K562 (cell line): ENCODE measurements at regions not wholly inside any gene's neighbourhood (a gene's known extent, or its start where the extent isn't known, plus 50 kb on each side); places are given as distances from the start of the nearest gene placed in this dataset.

Experiments used
- ATF6 ChIP-seq: sonication (generic); formaldehyde crosslinking; IDR thresholded peaks from 2 replicates; pipeline ENCODE4 v1.4.0; 2020; ENCODE audit warnings: mild to moderate bottlenecking, missing genetic modification reagents
- FOXA1 ChIP-seq: fragments of 450-650 bp; IDR thresholded peaks from 2 replicates; pipeline ENCODE4 v1.6.1; 2016; ENCODE audit warnings: mild to moderate bottlenecking, borderline replicate concordance
- FOXA3 ChIP-seq, 2 experiments: fragments of 450-650 bp in 1 of 2; sonication (generic) in 1 of 2; formaldehyde crosslinking; IDR thresholded peaks in 1 of 2; conservative IDR thresholded peaks in 1 of 2; 2 replicates each; pipeline versions ENCODE4 v1.4.0 to v1.8.0; 2020 to 2022; ENCODE audit warnings: mild to moderate bottlenecking in 2 of 2, missing genetic modification reagents in 1 of 2
- GTF3C2 ChIP-seq: IDR thresholded peaks from 3 replicates; pipeline ENCODE4 v1.6.1; 2011; ENCODE audit warnings: borderline replicate concordance, mild to moderate bottlenecking, moderate library complexity; ENCODE audit not compliant: insufficient read length; ENCODE audit errors: extremely low read depth
- SMAD3 ChIP-seq: fragments of 450-650 bp; formaldehyde crosslinking; conservative IDR thresholded peaks from 2 replicates; pipeline ENCODE4 v1.4.0; 2020; ENCODE audit warnings: mild to moderate bottlenecking
- SRSF1 ChIP-seq: fragments of 200-400 bp; formaldehyde crosslinking; IDR thresholded peaks from 2 replicates; pipeline ENCODE4 v1.6.1; 2017; ENCODE audit warnings: mild to moderate bottlenecking, low read depth, low read length, moderate library complexity
- SRSF9 ChIP-seq: fragments of 200-400 bp; formaldehyde crosslinking; IDR thresholded peaks from 2 replicates; pipeline ENCODE4 v1.6.1; 2017; ENCODE audit warnings: low read depth, low read length, borderline replicate concordance
- STAG1 ChIP-seq: sonication (generic); formaldehyde crosslinking; IDR thresholded peaks from 2 replicates; pipeline ENCODE4 v1.5.0; 2020; ENCODE audit warnings: missing genetic modification reagents, borderline replicate concordance
- TCF7 ChIP-seq: sonication (generic); IDR thresholded peaks from 2 replicates; pipeline ENCODE4 v1.6.1; 2016; ENCODE audit warnings: antibody characterized with exemption, borderline replicate concordance
- ZBTB1 ChIP-seq: sonication (generic); formaldehyde crosslinking; IDR thresholded peaks from 2 replicates; pipeline ENCODE4 v1.8.1; 2023; ENCODE audit warnings: missing genetic modification reagents, low read depth, mild to moderate bottlenecking, borderline replicate concordance
- ZNF431 ChIP-seq: sonication (generic); formaldehyde crosslinking; IDR thresholded peaks from 2 replicates; pipeline ENCODE4 v1.8.0; 2022; ENCODE audit warnings: mild to moderate bottlenecking, missing genetic modification reagents
- TF ChIP-seq, protein P1 (sequence below): fragments of 450-650 bp; formaldehyde crosslinking; IDR thresholded peaks from 2 replicates; pipeline ENCODE4 v1.4.0; 2022; ENCODE audit warnings: mild to moderate bottlenecking, moderate library complexity

DNA sequence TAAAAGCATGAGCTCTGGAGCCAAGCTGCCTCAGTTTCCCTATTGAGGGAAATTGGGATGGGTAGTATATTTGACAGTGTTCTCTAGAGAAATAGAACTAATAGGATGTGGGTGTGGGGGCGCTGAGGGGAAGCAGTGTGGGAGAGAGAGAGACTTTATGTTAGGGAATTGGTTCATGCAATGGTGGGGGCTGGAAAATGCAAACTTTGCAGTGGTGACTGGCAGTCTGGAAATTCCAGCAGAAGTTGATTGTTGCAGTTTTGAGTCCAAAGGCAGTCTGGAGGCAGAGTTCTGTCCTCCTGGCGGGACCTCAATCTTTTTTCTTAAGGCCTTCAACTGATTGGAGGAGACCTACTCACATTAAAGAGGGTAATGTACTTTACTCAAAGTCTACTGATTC lies 59.4 kb upstream of the SYT13 start (continued):
- TF ChIP-seq GTF3C2 = no peak
- TF ChIP-seq SMAD3 (CRISPR knock-in tag) = no peak
- TF ChIP-seq ZNF431 (CRISPR knock-in tag) = no peak
- no peak for TF ChIP-seq STAG1 (CRISPR knock-in tag)
- no peak for TF ChIP-seq ATF6
- TF ChIP-seq FOXA3 (CRISPR knock-in tag; conservative IDR thresholded peaks at IDR 0.05 in 1 of 2, IDR thresholded peaks at IDR 0.05 in 1 of 2) = no peak
- no peak for TF ChIP-seq TCF7
- TF ChIP-seq, protein P1, sequence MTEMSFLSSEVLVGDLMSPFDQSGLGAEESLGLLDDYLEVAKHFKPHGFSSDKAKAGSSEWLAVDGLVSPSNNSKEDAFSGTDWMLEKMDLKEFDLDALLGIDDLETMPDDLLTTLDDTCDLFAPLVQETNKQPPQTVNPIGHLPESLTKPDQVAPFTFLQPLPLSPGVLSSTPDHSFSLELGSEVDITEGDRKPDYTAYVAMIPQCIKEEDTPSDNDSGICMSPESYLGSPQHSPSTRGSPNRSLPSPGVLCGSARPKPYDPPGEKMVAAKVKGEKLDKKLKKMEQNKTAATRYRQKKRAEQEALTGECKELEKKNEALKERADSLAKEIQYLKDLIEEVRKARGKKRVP (CRISPR knock-in tag) = no peak
- no peak for TF ChIP-seq SRSF1
- TF ChIP-seq SRSF9 = no peak
- no peak for TF ChIP-seq ZBTB1 (CRISPR knock-in tag)
- TF ChIP-seq FOXA1 = no peak
- TF ChIP-seq, all 486 proteins: peak for 0
